ENCODE measurements at regions not wholly inside any gene's neighbourhood (a gene's known extent, or its start where the extent isn't known, plus 50 kb on each side); places are given as distances from the start of the nearest gene placed in this dataset.

DNA sequence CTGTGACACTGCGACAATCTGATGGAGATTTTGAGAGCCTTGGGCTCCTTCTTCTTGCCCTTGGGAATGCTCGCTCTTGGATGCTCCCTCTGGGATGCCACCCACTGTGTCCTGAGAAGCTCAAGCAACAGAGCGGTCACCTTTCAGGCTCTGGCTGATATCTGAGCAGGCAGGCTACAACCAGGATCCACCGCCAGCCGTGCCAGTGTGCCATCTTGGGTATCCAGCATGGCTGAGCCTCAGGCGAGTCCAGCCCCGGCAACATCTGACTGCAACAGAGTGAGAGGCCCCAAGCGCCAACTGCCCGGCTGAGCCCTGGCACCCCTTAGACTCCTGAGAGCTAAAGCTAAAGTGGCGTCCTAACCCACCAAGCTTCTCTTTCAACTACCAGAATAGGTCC is 202.1 kb downstream of the IRX2 start:
- H3K79me2 ChIP-seq (ENCODE audit: insufficient read depth, low read depth), result no peaks in the 10 kb centered on the region
- no peak overlapping the region for H3K4me2 ChIP-seq
- H2AFZ ChIP-seq (ENCODE audit: low read depth), result no peak overlapping the region
- H3K27me3 ChIP-seq (ENCODE audit: insufficient read depth, low read depth), result no peaks in the 10 kb centered on the region
- H4K20me1 ChIP-seq (ENCODE audit: insufficient read depth), result no peaks in the 10 kb centered on the region
- H3K4me1 ChIP-seq (ENCODE audit: low read depth, poor library complexity, severe bottlenecking), result no peaks in the 10 kb centered on the region
- H3K36me3 ChIP-seq (ENCODE audit: insufficient read depth), result no peaks in the 10 kb centered on the region
- H3K4me3 ChIP-seq (IDR thresholded peaks at IDR 0.05; ENCODE audit: insufficient read depth, low read depth, low read length), result no peak overlapping the region
- H3K27ac ChIP-seq, result no peak overlapping the region
- TF ChIP-seq, protein P1, sequence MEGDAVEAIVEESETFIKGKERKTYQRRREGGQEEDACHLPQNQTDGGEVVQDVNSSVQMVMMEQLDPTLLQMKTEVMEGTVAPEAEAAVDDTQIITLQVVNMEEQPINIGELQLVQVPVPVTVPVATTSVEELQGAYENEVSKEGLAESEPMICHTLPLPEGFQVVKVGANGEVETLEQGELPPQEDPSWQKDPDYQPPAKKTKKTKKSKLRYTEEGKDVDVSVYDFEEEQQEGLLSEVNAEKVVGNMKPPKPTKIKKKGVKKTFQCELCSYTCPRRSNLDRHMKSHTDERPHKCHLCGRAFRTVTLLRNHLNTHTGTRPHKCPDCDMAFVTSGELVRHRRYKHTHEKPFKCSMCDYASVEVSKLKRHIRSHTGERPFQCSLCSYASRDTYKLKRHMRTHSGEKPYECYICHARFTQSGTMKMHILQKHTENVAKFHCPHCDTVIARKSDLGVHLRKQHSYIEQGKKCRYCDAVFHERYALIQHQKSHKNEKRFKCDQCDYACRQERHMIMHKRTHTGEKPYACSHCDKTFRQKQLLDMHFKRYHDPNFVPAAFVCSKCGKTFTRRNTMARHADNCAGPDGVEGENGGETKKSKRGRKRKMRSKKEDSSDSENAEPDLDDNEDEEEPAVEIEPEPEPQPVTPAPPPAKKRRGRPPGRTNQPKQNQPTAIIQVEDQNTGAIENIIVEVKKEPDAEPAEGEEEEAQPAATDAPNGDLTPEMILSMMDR (conservative IDR thresholded peaks at IDR 0.05; ENCODE audit: low read depth, low read length), result no peak
- no peak overlapping the region for H3K9ac ChIP-seq

DNA sequence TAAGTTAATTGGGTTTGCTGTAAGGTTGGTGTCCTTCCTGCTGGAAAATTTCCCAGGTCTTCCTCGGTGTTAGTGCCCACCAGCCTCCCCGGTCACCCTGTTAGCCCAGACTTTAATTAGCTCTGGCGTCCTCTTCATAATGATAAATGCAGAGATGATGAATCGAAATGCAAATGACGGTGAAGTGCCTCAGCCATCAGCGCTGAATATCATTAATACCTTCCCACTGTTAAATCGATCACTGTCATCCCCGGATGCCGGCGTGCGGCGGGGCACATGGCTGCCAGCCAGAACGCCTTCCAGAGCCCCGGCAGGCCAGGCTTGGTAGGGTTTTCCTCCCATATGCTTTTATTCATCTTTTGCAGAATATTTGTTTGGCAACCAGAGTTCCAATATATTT is 204.5 kb downstream of the IRX2 start:
- Histone ChIP-seq H3K27me3 (ENCODE audit: insufficient read depth, low read depth) (no peaks in the 10 kb centered on the region), H3K4me2 (no peak overlapping the region), H3K79me2 (ENCODE audit: insufficient read depth, low read depth) (no peaks in the 10 kb centered on the region), H3K9ac (no peak overlapping the region), H3K4me3 (IDR thresholded peaks at IDR 0.05; ENCODE audit: insufficient read depth, low read depth, low read length) (no peak overlapping the region), H4K20me1 (ENCODE audit: insufficient read depth) (no peaks in the 10 kb centered on the region), H3K27ac (no peak overlapping the region), H2AFZ (ENCODE audit: low read depth) (no peak overlapping the region), H3K4me1 (ENCODE audit: low read depth, poor library complexity, severe bottlenecking) (no peaks in the 10 kb centered on the region), H3K36me3 (ENCODE audit: insufficient read depth) (no peaks in the 10 kb centered on the region)
- TF ChIP-seq, protein P1 (conservative IDR thresholded peaks at IDR 0.05; ENCODE audit: low read depth, low read length), result no peak

DNA sequence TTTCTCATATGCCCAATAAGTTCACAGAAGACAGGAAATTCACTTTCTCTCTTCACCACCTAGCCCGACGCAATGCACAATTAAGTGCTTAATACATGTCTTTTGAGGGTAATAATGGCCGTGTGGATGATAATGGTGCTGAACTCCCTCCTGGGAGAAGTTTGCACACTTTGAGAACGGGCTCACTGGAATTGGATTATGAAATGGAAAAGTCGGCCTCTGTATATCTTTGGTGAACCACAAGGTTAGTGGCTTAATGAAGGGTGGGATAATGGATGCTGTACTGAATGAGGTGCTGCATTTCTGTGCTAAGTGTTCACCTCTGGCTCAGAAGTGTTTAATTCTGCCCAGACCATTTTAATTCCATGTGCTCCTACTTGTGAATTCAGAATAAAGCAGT is 207.5 kb downstream of the IRX2 start:
- TF ChIP-seq, protein P1 (conservative IDR thresholded peaks at IDR 0.05; ENCODE audit: low read depth, low read length), result no peak
- Histone ChIP-seq H4K20me1 (ENCODE audit: insufficient read depth) (no peaks in the 10 kb centered on the region), H3K27me3 (ENCODE audit: insufficient read depth, low read depth) (no peaks in the 10 kb centered on the region), H3K9ac (no peak overlapping the region), H3K4me2 (no peak overlapping the region), H3K4me1 (ENCODE audit: low read depth, poor library complexity, severe bottlenecking) (no peaks in the 10 kb centered on the region), H3K27ac (no peak overlapping the region), H3K4me3 (IDR thresholded peaks at IDR 0.05; ENCODE audit: insufficient read depth, low read depth, low read length) (no peak overlapping the region), H3K36me3 (ENCODE audit: insufficient read depth) (no peaks in the 10 kb centered on the region), H2AFZ (ENCODE audit: low read depth) (no peak overlapping the region), H3K79me2 (ENCODE audit: insufficient read depth, low read depth) (no peaks in the 10 kb centered on the region)

DNA sequence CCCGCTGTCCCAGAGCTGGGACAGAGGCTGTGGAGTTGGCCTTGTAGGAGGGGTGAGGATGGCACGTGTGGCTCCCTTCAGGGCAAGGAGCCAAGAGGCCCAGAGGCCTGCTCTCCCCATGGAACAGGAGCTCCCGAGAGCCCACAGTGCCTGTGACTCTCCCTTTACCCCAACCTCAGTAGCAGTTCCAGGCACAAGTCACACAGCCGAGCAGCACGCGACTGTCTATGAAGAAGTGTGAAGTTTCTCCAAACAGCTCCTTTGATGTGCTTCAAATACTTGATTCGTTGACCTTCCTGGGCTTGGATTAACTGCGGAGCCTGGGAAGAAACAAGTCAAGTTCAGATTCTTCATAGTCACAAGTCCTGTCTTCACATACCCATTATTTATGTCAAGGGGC is 208.7 kb downstream of the IRX2 start:
- H2AFZ ChIP-seq (ENCODE audit: low read depth), result no peak overlapping the region
- H3K27ac ChIP-seq, result no peak overlapping the region
- H3K36me3 ChIP-seq (ENCODE audit: insufficient read depth), result no peaks in the 10 kb centered on the region
- no peaks in the 10 kb centered on the region for H3K4me1 ChIP-seq (ENCODE audit: low read depth, poor library complexity, severe bottlenecking)
- no peak overlapping the region for H3K4me3 ChIP-seq (IDR thresholded peaks at IDR 0.05; ENCODE audit: insufficient read depth, low read depth, low read length)
- no peaks in the 10 kb centered on the region for H3K79me2 ChIP-seq (ENCODE audit: insufficient read depth, low read depth)
- no peaks in the 10 kb centered on the region for H4K20me1 ChIP-seq (ENCODE audit: insufficient read depth)
- TF ChIP-seq, protein P1 (conservative IDR thresholded peaks at IDR 0.05; ENCODE audit: low read depth, low read length), result no peak
- H3K4me2 ChIP-seq, result no peak overlapping the region
- no peak overlapping the region for H3K9ac ChIP-seq
- no peaks in the 10 kb centered on the region for H3K27me3 ChIP-seq (ENCODE audit: insufficient read depth, low read depth)

DNA sequence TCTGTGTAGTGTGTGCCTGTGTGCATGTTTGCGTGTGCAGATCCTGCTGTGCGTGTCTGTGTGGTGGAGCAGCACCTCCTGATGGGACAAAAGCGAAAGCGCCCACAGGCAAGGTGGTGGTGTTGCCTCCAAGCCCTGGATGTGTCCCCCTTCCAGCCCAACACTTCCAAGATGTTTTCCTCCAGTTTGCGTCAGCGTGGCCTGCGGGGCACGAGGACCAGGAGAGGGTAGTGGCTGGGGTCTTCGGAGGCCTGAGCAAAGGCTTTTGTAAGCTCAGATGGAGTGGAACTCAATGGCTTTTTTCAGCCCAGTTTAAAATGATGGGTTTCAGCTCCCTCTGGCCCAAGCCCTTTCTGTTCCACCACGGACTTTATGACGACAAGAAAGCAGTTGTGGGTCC is 209.5 kb downstream of the IRX2 start:
- no peaks in the 10 kb centered on the region for H3K4me1 ChIP-seq (ENCODE audit: low read depth, poor library complexity, severe bottlenecking)
- no peaks in the 10 kb centered on the region for H3K27me3 ChIP-seq (ENCODE audit: insufficient read depth, low read depth)
- H3K4me3 ChIP-seq (IDR thresholded peaks at IDR 0.05; ENCODE audit: insufficient read depth, low read depth, low read length), result no peak overlapping the region
- no peaks in the 10 kb centered on the region for H4K20me1 ChIP-seq (ENCODE audit: insufficient read depth)
- H3K9ac ChIP-seq, result no peak overlapping the region
- no peak overlapping the region for H2AFZ ChIP-seq (ENCODE audit: low read depth)
- H3K79me2 ChIP-seq (ENCODE audit: insufficient read depth, low read depth), result no peaks in the 10 kb centered on the region
- no peaks in the 10 kb centered on the region for H3K36me3 ChIP-seq (ENCODE audit: insufficient read depth)
- no peak overlapping the region for H3K27ac ChIP-seq
- TF ChIP-seq, protein P1 (conservative IDR thresholded peaks at IDR 0.05; ENCODE audit: low read depth, low read length), result no peak
- H3K4me2 ChIP-seq, result no peak overlapping the region

All from KMS-11 (cell line).